GM18511 (cell line): ENCODE measurements at regions not wholly inside any gene's neighbourhood (a gene's known extent, or its start where the extent isn't known, plus 50 kb on each side); places are given as distances from the start of the nearest gene placed in this dataset.

Source experiments
- ATAC-seq: cut with Tn5 transposase; IDR thresholded peaks from one replicate; pipeline ENCODE4 v1.9.1; 2021; ENCODE audit warnings: mild to moderate bottlenecking, moderate library complexity; ENCODE audit not compliant: unreplicated experiment

GRCh38 chr16:85989863-85990643 is 91.1 kb downstream of the IRF8 start:
- ATAC-seq, result no peak

DNA sequence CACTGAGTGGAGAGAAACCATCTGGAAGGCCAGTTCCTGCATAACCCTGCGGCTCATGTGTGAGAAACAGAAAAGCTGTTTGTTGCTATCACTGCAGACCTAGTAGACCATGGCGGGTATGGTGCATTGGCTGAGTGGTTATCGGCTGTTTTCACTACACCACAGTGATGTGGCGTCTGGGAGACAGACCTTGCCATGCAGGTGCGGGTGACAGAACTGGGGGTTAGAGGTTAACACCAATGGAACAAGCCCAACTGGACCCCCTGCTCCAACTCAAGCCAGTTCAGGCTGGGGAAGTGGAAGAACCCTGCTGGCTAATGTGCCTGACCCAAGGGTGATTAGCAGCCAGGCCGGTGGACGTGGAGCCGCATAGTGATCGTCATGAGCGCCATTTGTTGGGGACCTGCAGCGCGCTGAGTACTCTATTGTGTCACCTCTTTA is 91.9 kb downstream of the IRF8 start:
- no peak for ATAC-seq

- no peak for ATAC-seq
These were observed 92.5 kb downstream of the IRF8 start for GRCh38 chr16:85991425-85991824.

DNA sequence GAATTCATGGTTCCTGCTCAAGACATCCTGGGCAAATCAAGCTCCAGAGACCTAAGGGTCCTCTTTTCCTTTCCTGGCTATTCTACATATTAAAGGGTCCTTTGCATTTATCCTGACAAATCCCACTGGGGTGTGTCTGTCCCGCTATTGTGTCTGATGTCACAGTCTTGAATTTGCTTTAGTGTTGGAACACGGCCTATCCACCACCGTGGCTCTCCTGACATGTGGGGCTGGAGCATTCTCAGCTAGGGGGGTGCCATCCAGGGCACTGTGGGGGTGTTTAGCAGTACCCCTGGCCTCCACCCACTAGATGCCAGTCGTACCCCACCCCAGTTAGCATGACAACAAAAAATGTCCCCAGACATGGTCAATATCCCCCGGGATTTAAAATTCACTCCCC is 92.9 kb downstream of the IRF8 start:
- no peak for ATAC-seq

DNA sequence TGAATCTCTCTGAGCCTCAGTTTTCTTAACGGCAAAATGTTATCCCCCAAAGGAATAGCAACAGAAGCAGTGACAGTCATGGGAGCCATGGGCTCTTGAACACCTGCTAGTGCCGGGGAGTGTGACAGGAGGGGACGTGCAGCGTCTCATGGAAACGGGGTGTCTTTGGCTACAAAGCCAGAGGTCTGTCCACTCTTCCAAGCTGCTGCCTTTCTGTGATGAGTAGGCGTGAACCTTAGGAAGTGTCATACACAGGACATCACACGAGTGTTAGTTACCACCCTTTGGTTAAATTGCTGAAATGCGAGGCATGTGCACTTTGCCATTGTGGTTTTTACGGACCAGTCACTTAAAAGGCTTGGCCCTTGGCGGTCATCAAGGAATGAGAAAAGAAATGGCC is 93.4 kb downstream of the IRF8 start:
- no peak for ATAC-seq

DNA sequence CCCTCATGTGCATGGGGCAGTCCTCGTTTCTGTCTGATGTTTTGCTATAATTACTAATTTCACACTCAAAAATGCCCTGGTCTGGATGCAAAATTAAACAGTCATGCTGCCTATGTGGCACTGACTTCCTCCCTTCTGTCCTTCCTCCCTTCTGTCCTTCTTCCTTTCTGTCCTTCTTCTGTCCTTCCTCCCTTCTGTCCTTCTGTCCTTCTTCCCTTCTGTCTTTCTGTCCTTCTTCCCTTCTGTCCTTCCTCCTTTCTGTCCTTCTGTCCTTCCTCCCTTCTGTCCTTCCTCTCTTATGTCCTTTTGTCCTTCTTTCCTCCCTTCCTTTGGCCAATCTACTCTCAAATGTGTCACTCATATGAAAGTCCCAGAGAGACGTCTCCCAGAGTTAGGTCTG is 93.8 kb downstream of the IRF8 start:
- no peak for ATAC-seq

- no peak for ATAC-seq
These were observed 95.8 kb downstream of the IRF8 start for GRCh38 chr16:85994492-85995490.

DNA sequence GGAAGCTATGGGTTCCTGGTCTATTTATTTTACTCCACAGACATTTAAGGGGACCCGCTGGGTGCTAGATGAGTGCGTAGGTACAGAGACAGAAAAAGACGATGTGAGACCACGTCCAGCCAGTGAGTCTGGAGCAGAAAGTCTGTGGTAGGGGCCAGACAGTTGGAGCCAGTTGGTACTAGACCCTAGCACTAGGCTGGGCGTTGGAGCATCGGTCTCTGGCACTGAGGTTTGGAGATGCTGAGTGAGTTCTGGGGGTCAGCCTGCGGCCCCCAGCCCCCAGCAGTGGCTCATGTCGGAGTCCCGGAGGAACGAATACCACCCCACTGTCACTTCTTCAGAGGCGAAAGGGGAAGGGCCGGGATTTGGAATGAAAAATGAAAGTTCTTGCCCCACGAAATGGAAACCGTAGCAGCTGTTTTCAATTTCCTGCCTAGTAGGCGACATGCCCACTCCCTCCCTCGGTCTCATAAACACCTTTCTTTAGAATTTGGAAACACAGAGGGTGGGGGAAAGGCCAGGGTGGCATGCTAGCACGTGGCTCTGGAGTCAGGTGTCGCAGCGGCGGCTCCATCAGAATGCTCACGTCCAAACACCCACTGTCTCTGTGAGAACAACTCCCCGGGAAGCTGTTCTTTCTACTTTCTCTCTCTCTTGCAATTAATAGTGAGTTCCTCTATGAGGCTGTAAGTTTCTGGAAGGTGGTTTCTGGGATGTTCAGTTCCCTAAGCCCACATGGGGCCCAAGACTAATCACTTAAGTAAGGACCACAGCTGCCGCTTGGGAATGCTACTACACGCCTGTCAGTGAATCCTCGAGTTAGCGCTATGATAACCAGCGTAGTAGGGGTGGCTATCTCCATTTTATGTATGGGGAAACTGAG is 96.8 kb downstream of the IRF8 start:
- peak; percentile 70 for ATAC-seq

DNA sequence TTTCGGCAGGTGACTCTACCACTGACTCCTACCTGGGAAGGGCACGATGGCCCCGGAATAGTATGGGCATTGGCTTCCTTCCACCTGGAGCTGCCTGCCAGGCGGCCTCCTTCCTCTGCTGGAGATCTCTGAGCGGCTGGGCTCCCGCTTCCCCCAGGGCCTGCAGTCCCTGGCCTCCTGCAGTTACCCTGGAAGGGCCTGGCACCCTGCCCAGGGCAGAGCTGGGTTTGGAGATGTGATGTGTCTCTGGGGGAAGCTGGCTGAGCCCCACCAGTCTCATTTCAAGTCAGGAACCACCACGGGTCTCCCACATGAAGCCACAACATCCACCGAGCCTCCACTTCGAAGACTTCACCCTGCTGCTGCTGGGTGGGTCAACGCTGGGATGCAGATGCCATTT is 97.9 kb downstream of the IRF8 start:
- ATAC-seq, result no peak

DNA sequence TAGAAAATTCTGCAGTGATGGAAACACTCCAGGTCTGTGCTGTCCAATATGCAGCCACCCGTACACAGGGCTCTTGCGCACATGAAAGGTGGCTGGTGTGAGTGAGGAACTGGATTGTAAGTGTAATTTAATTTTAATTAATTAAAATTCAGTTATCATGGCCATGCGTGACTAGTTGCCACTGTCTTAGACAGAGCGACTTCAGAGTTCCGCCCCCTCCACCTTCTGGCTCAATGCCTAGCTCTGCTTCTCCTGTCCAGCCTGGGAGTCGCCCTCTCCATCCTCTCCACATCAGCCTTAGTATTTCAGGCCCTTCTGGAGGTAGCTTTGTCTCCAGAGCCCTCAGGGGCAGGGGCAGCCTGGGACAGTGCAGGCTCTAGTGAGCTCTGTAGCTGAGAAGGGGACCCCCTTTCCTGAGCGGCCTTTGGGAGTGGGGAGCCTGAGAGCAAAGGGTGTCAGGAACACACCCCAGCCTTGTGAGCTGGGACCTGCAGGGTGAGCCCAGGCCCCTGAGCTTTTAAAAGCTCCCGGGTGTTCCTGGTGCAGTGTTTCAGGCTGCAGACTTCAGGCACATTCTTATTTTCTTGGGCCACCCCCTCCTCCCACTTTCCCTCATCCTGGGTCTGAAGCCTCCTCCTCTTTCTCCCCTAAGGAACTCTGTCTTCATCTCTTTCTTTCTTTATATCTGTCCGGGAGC is 99.4 kb downstream of the IRF8 start:
- ATAC-seq, result no peak

DNA sequence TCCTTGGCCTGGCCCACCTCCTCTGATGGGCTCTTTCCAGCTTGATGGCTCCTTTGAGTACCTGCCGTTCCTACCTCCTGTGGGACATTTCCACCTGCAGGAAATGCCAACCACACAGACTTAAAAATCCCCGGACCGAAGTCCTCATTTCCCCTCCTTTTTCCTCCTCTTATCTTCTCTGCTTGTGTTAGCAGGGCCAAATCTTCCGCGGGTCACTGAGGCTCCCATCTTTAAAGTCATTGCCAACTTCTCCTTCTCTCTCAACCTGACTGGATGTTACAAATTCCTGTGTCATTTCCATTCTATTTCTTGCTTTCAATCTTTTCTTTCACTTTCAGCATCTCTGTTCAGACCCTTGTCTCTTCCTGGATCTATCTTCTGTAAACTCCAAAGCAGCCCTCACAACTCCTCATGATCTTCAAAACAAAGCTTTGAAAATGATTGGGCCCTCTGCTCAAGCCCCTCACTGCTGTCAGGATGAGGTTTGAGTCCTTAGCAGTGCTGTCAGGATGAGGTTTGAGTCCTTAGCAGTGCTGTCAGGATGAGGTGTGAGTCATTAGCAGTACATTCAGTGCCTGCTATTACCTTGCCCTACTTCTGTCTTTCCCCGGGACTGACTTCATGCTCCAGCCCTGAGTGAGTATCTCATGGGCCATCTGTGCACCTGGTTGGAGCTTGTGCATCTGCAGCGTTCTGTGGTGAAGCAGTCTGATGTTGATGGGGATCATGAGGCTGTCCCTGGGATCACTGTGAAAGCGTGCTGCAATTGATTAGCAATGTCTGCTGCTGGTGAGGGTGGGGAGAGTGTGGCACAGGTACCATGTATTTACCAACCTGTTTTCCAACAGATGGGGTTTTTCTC is 100.1 kb downstream of the IRF8 start:
- no peak for ATAC-seq

GRCh38 chr16:85999778-86000177 is 100.8 kb downstream of the IRF8 start:
- no peak for ATAC-seq

- no peak for ATAC-seq
These were observed 103.4 kb downstream of the IRF8 start for GRCh38 chr16:86002178-86002900.

- no peak for ATAC-seq
These were observed 108.6 kb downstream of the IRF8 start for GRCh38 chr16:86007524-86007923.

GRCh38 chr16:86010680-86011141 is 111.7 kb downstream of the IRF8 start:
- ATAC-seq, result no peak

- ATAC-seq, result no peak
These were observed 112.6 kb downstream of the IRF8 start for GRCh38 chr16:86011532-86011931.

DNA sequence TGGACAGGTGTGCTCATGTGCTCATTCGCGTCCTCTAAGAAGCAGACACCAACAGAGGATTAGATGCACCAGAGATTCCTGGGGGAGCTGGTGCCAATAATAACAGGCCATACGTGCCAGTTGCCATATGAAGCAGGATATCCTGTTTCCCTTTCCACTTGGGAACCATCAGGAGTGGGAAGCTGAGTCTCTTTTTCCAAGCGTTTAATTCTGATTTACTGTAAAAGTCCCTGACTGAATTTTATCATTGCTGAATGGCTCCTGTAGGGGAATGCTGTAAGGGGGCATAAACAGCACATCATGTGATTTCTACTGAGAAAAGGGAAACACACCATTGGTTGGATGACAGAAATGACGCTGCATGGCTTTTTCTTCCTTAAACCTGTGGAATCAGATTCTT is 113.3 kb downstream of the IRF8 start:
- no peak for ATAC-seq

GRCh38 chr16:86013867-86014266 is 114.9 kb downstream of the IRF8 start:
- no peak for ATAC-seq

DNA sequence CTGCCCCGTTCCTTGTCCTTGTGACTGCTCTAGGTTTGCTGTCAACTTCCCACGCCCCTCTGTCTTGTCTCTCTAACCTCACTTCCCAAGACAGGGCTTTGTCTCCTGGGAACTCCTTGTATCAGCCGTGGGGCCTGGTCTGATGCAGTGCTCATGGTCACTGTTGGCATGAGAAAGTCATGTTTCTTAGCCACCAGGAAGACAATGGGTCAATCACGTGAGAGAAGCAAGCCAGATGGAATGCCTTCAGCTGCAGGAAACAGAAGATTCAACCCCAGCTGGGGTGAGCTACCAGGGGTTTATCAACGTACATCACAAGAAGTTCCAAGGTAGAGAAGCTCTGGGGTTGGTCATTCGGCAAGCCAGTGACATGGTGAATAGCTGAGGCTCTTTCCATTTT is 116.6 kb downstream of the IRF8 start:
- no peak for ATAC-seq
